ENCODE measurements at regions not wholly inside any gene's neighbourhood (a gene's known extent, or its start where the extent isn't known, plus 50 kb on each side); places are given as distances from the start of the nearest gene placed in this dataset.

GRCh38 chr19:28514166-28514565 lies 698.8 kb downstream of the UQCRFS1 start:
- H2BK12ac ChIP-seq (ENCODE audit: low read length) = no peak overlapping the region
- H3K27me3 ChIP-seq (ENCODE audit: control insufficient read depth in 3 of 3, insufficient read depth in 3 of 3, low read depth in 1 of 3, low read length in 3 of 3) = no peaks in the 10 kb centered on the region
- no peak for DNase-seq (ENCODE audit: low spot score)
- H3K79me1 ChIP-seq (ENCODE audit: low read depth, low read length) = no peaks in the 10 kb centered on the region
- no peak overlapping the region for H2BK5ac ChIP-seq (ENCODE audit: low read length)
- no peaks in the 10 kb centered on the region for H3K36me3 ChIP-seq (replicated peaks in 1 of 2; ENCODE audit: control insufficient read depth in 2 of 2, insufficient read depth in 2 of 2, low read length in 2 of 2)
- no peak overlapping the region for H4K8ac ChIP-seq (ENCODE audit: low read depth, low read length)
- H3K9me3 ChIP-seq (replicated peaks in 1 of 2; ENCODE audit: control insufficient read depth in 2 of 2, insufficient read depth in 1 of 2, low read depth in 1 of 2, low read length in 2 of 2) = no peaks in the 10 kb centered on the region
- no peak overlapping the region for H3K27ac ChIP-seq (replicated peaks; ENCODE audit: low read length)
- H2AFZ ChIP-seq (ENCODE audit: low read length) = no peak overlapping the region
- no peak overlapping the region for H4K91ac ChIP-seq (ENCODE audit: low read depth, low read length, poor library complexity)
- H3K18ac ChIP-seq (ENCODE audit: low read length) = no peak overlapping the region
- H2BK120ac ChIP-seq (ENCODE audit: low read depth, low read length) = no peak overlapping the region
- no peak overlapping the region for H2BK15ac ChIP-seq (ENCODE audit: low read length)
- H3K4me1 ChIP-seq (ENCODE audit: control insufficient read depth in 2 of 2, insufficient read depth in 1 of 2, low read depth in 1 of 2, low read length in 2 of 2) = no peaks in the 10 kb centered on the region
- H3K4me2 ChIP-seq (ENCODE audit: insufficient read depth, low read length, poor library complexity, severe bottlenecking) = no peak overlapping the region
- H3K4ac ChIP-seq (ENCODE audit: low read length) = no peak overlapping the region
- no peak overlapping the region for H3K4me3 ChIP-seq (ENCODE audit: low read length in 2 of 2)
- no peak overlapping the region for H3K23ac ChIP-seq (ENCODE audit: low read depth, low read length, poor library complexity)
- no peak overlapping the region for H2AK5ac ChIP-seq (ENCODE audit: low read depth, low read length)
- H3K14ac ChIP-seq (ENCODE audit: low read length) = no peak overlapping the region
- no peak overlapping the region for H3K9ac ChIP-seq (ENCODE audit: low read depth, low read length, poor library complexity)
- no CpG with 5 or more reads among the region's 3 CpGs for WGBS, 2 donors (ENCODE audit: extremely low coverage in 2 of 2, insufficient read length in 2 of 2, insufficient replicate concordance in 1 of 2)

GRCh38 chr19:28511655-28512054 lies 701.3 kb downstream of the UQCRFS1 start:
- peaks cover 0 to 7% of the 10 kb centered on the region in 2 donors for H3K4me1 ChIP-seq (ENCODE audit: control insufficient read depth in 2 of 2, insufficient read depth in 1 of 2, low read depth in 1 of 2, low read length in 2 of 2)
- no peaks in the 10 kb centered on the region for H3K36me3 ChIP-seq (replicated peaks in 1 of 2; ENCODE audit: control insufficient read depth in 2 of 2, insufficient read depth in 2 of 2, low read length in 2 of 2)
- no peak overlapping the region for H3K23ac ChIP-seq (ENCODE audit: low read depth, low read length, poor library complexity)
- no peak overlapping the region for H3K4me3 ChIP-seq (ENCODE audit: low read length in 2 of 2)
- H4K91ac ChIP-seq (ENCODE audit: low read depth, low read length, poor library complexity) = no peak overlapping the region
- no peak overlapping the region for H4K8ac ChIP-seq (ENCODE audit: low read depth, low read length)
- no peaks in the 10 kb centered on the region for H3K79me1 ChIP-seq (ENCODE audit: low read depth, low read length)
- H3K18ac ChIP-seq (ENCODE audit: low read length) = no peak overlapping the region
- no peak overlapping the region for H3K4me2 ChIP-seq (ENCODE audit: insufficient read depth, low read length, poor library complexity, severe bottlenecking)
- no peak overlapping the region for H2AK5ac ChIP-seq (ENCODE audit: low read depth, low read length)
- no CpG with 5 or more reads among the region's 1 CpG for WGBS, 2 donors (ENCODE audit: extremely low coverage in 2 of 2, insufficient read length in 2 of 2, insufficient replicate concordance in 1 of 2)
- H3K9ac ChIP-seq (ENCODE audit: low read depth, low read length, poor library complexity) = no peak overlapping the region
- no peak overlapping the region for H3K14ac ChIP-seq (ENCODE audit: low read length)
- H2BK120ac ChIP-seq (ENCODE audit: low read depth, low read length) = no peak overlapping the region
- no peaks in the 10 kb centered on the region for H3K27me3 ChIP-seq (ENCODE audit: control insufficient read depth in 3 of 3, insufficient read depth in 3 of 3, low read depth in 1 of 3, low read length in 3 of 3)
- no peak overlapping the region for H2BK15ac ChIP-seq (ENCODE audit: low read length)
- DNase-seq (ENCODE audit: low spot score) = no peak
- no peak overlapping the region for H2BK5ac ChIP-seq (ENCODE audit: low read length)
- H3K27ac ChIP-seq (replicated peaks; ENCODE audit: low read length) = no peak overlapping the region
- H3K9me3 ChIP-seq (replicated peaks in 1 of 2; ENCODE audit: control insufficient read depth in 2 of 2, insufficient read depth in 1 of 2, low read depth in 1 of 2, low read length in 2 of 2) = no peaks in the 10 kb centered on the region
- no peak overlapping the region for H2BK12ac ChIP-seq (ENCODE audit: low read length)
- H3K4ac ChIP-seq (ENCODE audit: low read length) = no peak overlapping the region
- no peak overlapping the region for H2AFZ ChIP-seq (ENCODE audit: low read length)

- Histone ChIP-seq H2BK15ac (ENCODE audit: low read length) (no peak overlapping the region), H2AFZ (ENCODE audit: low read length) (no peak overlapping the region), H3K9ac (ENCODE audit: low read depth, low read length, poor library complexity) (no peak overlapping the region), H3K4me3 (ENCODE audit: low read length in 2 of 2) (no peak overlapping the region), H3K4me1 (ENCODE audit: control insufficient read depth in 2 of 2, insufficient read depth in 1 of 2, low read depth in 1 of 2, low read length in 2 of 2) (peaks cover 0 to 9% of the 10 kb centered on the region in 2 donors), H3K27me3 (ENCODE audit: control insufficient read depth in 3 of 3, insufficient read depth in 3 of 3, low read depth in 1 of 3, low read length in 3 of 3) (no peaks in the 10 kb centered on the region), H3K79me1 (ENCODE audit: low read depth, low read length) (no peaks in the 10 kb centered on the region), H3K14ac (ENCODE audit: low read length) (no peak overlapping the region), H3K27ac (replicated peaks; ENCODE audit: low read length) (no peak overlapping the region), H3K9me3 (replicated peaks in 1 of 2; ENCODE audit: control insufficient read depth in 2 of 2, insufficient read depth in 1 of 2, low read depth in 1 of 2, low read length in 2 of 2) (no peaks in the 10 kb centered on the region), H2BK120ac (ENCODE audit: low read depth, low read length) (no peak overlapping the region), H2BK5ac (ENCODE audit: low read length) (no peak overlapping the region), H3K36me3 (replicated peaks in 1 of 2; ENCODE audit: control insufficient read depth in 2 of 2, insufficient read depth in 2 of 2, low read length in 2 of 2) (no peaks in the 10 kb centered on the region), H3K4me2 (ENCODE audit: insufficient read depth, low read length, poor library complexity, severe bottlenecking) (no peak overlapping the region), H4K8ac (ENCODE audit: low read depth, low read length) (no peak overlapping the region), H3K23ac (ENCODE audit: low read depth, low read length, poor library complexity) (no peak overlapping the region), H3K4ac (ENCODE audit: low read length) (no peak overlapping the region), H2BK12ac (ENCODE audit: low read length) (no peak overlapping the region), H3K18ac (ENCODE audit: low read length) (no peak overlapping the region), H2AK5ac (ENCODE audit: low read depth, low read length) (no peak overlapping the region), H4K91ac (ENCODE audit: low read depth, low read length, poor library complexity) (no peak overlapping the region)
- no peak for DNase-seq (ENCODE audit: low spot score)
- no CpG with 5 or more reads among the region's 15 CpGs for WGBS, 2 donors (ENCODE audit: extremely low coverage in 2 of 2, insufficient read length in 2 of 2, insufficient replicate concordance in 1 of 2)
These were observed 703.7 kb downstream of the UQCRFS1 start for GRCh38 chr19:28509079-28509895.

DNA sequence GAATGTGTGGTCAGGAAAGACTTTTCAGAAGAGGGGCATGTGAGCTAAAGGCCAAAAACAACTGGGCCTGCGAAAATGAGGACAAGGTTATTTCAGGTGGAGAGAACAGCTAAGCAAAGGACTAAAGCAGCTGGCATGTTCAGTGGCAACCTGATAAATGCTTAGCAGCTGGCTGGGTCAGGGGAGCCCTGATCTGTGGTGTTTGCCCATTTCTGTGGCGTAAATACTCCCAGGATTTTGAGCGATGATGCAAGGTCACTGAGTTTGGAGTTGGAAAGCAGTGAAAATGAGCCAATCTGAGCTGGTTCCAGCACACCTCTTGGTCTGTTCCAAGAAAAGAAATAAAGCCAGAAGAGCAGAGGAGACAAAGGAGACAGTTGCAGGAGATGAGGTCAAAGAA lies 704.3 kb downstream of the UQCRFS1 start:
- no peak overlapping the region for H2AFZ ChIP-seq (ENCODE audit: low read length)
- H3K18ac ChIP-seq (ENCODE audit: low read length) = peak overlapping the region; percentile 5
- no peaks in the 10 kb centered on the region for H3K79me1 ChIP-seq (ENCODE audit: low read depth, low read length)
- no peak overlapping the region for H2BK120ac ChIP-seq (ENCODE audit: low read depth, low read length)
- H3K27me3 ChIP-seq (ENCODE audit: control insufficient read depth in 3 of 3, insufficient read depth in 3 of 3, low read depth in 1 of 3, low read length in 3 of 3) = no peaks in the 10 kb centered on the region
- H2BK15ac ChIP-seq (ENCODE audit: low read length) = no peak overlapping the region
- no peak for DNase-seq (ENCODE audit: low spot score)
- H3K4me1 ChIP-seq (ENCODE audit: control insufficient read depth in 2 of 2, insufficient read depth in 1 of 2, low read depth in 1 of 2, low read length in 2 of 2) = peaks cover 0 to 11% of the 10 kb centered on the region in 2 donors
- no peaks in the 10 kb centered on the region for H3K9me3 ChIP-seq (replicated peaks in 1 of 2; ENCODE audit: control insufficient read depth in 2 of 2, insufficient read depth in 1 of 2, low read depth in 1 of 2, low read length in 2 of 2)
- H3K4ac ChIP-seq (ENCODE audit: low read length) = no peak overlapping the region
- no peak overlapping the region for H3K4me3 ChIP-seq (ENCODE audit: low read length in 2 of 2)
- H2AK5ac ChIP-seq (ENCODE audit: low read depth, low read length) = no peak overlapping the region
- H3K36me3 ChIP-seq (replicated peaks in 1 of 2; ENCODE audit: control insufficient read depth in 2 of 2, insufficient read depth in 2 of 2, low read length in 2 of 2) = no peaks in the 10 kb centered on the region
- H2BK5ac ChIP-seq (ENCODE audit: low read length) = no peak overlapping the region
- no peak overlapping the region for H3K23ac ChIP-seq (ENCODE audit: low read depth, low read length, poor library complexity)
- H4K8ac ChIP-seq (ENCODE audit: low read depth, low read length) = no peak overlapping the region
- no peak overlapping the region for H3K27ac ChIP-seq (replicated peaks; ENCODE audit: low read length)
- H3K9ac ChIP-seq (ENCODE audit: low read depth, low read length, poor library complexity) = no peak overlapping the region
- no peak overlapping the region for H3K4me2 ChIP-seq (ENCODE audit: insufficient read depth, low read length, poor library complexity, severe bottlenecking)
- no CpG with 5 or more reads among the region's 3 CpGs for WGBS, 2 donors (ENCODE audit: extremely low coverage in 2 of 2, insufficient read length in 2 of 2, insufficient replicate concordance in 1 of 2)
- no peak overlapping the region for H2BK12ac ChIP-seq (ENCODE audit: low read length)
- H3K14ac ChIP-seq (ENCODE audit: low read length) = no peak overlapping the region
- no peak overlapping the region for H4K91ac ChIP-seq (ENCODE audit: low read depth, low read length, poor library complexity)

Measured in neuronal stem cell (in vitro differentiated cells).